ENCODE measurements at regions not wholly inside any gene's neighbourhood (a gene's known extent, or its start where the extent isn't known, plus 50 kb on each side); places are given as distances from the start of the nearest gene placed in this dataset.

DNA sequence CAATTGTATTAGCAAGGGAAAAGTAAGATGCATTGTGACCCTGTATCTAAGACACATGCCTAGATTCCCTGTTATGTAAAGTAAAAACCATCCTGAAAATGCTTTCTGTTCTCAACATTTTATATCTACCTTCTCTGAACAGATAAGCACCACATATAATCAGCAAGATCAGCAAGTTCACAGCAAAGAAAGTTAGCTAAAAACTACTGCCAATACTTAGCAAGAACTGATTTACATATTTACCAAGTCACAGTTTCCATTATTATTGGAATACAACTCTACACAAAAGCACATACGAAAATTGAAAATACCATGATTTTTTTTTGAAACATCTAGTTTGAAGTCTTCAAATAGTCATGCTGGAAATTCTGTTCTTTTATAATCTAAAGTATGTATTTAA lies 1118.1 kb downstream of the TAF11L14 start:
- H3K4me1 ChIP-seq: no peaks in the 10 kb centered on the region
- H3K9me3 ChIP-seq: no peaks in the 10 kb centered on the region
- no peak overlapping the region for H3K4me3 ChIP-seq
- H3K27ac ChIP-seq: no peak overlapping the region
- no peak for TF ChIP-seq POLR2A (IDR thresholded peaks at IDR 0.05)
- TF ChIP-seq, protein P1, sequence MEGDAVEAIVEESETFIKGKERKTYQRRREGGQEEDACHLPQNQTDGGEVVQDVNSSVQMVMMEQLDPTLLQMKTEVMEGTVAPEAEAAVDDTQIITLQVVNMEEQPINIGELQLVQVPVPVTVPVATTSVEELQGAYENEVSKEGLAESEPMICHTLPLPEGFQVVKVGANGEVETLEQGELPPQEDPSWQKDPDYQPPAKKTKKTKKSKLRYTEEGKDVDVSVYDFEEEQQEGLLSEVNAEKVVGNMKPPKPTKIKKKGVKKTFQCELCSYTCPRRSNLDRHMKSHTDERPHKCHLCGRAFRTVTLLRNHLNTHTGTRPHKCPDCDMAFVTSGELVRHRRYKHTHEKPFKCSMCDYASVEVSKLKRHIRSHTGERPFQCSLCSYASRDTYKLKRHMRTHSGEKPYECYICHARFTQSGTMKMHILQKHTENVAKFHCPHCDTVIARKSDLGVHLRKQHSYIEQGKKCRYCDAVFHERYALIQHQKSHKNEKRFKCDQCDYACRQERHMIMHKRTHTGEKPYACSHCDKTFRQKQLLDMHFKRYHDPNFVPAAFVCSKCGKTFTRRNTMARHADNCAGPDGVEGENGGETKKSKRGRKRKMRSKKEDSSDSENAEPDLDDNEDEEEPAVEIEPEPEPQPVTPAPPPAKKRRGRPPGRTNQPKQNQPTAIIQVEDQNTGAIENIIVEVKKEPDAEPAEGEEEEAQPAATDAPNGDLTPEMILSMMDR (IDR thresholded peaks at IDR 0.05 in 4 of 5, conservative IDR thresholded peaks at IDR 0.05 in 1 of 5): no peak
- H3K36me3 ChIP-seq: no peaks in the 10 kb centered on the region
- DNase-seq (no peak), ATAC-seq (no peak)
- no peaks in the 10 kb centered on the region for H3K27me3 ChIP-seq
- in situ Hi-C loops (cut with MboI; ENCODE audit: low sequenced_read_pairs in 4 of 4) (no loop called here), intact Hi-C loops (cut with DNase I; ENCODE audit: low total_unique reads) (no loop called here)

DNA sequence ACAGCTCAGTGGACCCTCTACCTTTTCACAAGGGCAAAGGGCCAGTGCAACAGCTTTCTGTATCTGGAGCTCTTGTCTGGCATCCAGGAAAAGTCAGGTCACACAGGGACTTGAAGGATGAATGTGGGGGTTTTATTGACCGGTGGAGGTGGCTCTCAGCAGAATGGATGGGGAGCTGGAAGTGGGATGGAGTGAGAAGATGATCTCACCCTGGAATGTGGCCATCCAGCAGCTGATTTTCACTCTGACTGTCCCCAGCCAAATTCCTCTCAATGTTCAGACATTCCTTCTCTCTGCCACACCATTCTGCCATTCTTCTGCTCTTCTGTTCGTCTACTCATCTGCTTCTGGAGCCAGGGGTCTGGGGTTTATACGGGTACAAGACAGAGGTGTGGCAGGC lies 1119.9 kb downstream of the TAF11L14 start:
- no peaks in the 10 kb centered on the region for H3K36me3 ChIP-seq
- no peak overlapping the region for H3K27ac ChIP-seq
- ATAC-seq (no peak), DNase-seq (no peak)
- no peak overlapping the region for H3K4me3 ChIP-seq
- in situ Hi-C loops (cut with MboI; ENCODE audit: low sequenced_read_pairs in 4 of 4): no loop called here
- H3K4me1 ChIP-seq: no peaks in the 10 kb centered on the region
- no peaks in the 10 kb centered on the region for H3K27me3 ChIP-seq
- no peaks in the 10 kb centered on the region for H3K9me3 ChIP-seq
- intact Hi-C loops (cut with DNase I; ENCODE audit: low total_unique reads): no loop called here
- TF ChIP-seq POLR2A (IDR thresholded peaks at IDR 0.05): no peak
- TF ChIP-seq, protein P1 (IDR thresholded peaks at IDR 0.05 in 4 of 5, conservative IDR thresholded peaks at IDR 0.05 in 1 of 5): no peak

- H3K4me3 ChIP-seq: no peak overlapping the region
- H3K27ac ChIP-seq: no peak overlapping the region
- in situ Hi-C loops (cut with MboI; ENCODE audit: low sequenced_read_pairs in 4 of 4) (no loop called here), intact Hi-C loops (cut with DNase I; ENCODE audit: low total_unique reads) (no loop called here)
- H3K9me3 ChIP-seq: no peaks in the 10 kb centered on the region
- no peak for TF ChIP-seq POLR2A (IDR thresholded peaks at IDR 0.05)
- TF ChIP-seq, protein P1 (IDR thresholded peaks at IDR 0.05 in 4 of 5, conservative IDR thresholded peaks at IDR 0.05 in 1 of 5): no peak
- H3K4me1 ChIP-seq: no peaks in the 10 kb centered on the region
- no peak for DNase-seq
- no peaks in the 10 kb centered on the region for H3K27me3 ChIP-seq
- ATAC-seq: no peak
- H3K36me3 ChIP-seq: no peaks in the 10 kb centered on the region
These were observed 1127.5 kb downstream of the TAF11L14 start for GRCh38 chr5:18761801-18762200.

DNA sequence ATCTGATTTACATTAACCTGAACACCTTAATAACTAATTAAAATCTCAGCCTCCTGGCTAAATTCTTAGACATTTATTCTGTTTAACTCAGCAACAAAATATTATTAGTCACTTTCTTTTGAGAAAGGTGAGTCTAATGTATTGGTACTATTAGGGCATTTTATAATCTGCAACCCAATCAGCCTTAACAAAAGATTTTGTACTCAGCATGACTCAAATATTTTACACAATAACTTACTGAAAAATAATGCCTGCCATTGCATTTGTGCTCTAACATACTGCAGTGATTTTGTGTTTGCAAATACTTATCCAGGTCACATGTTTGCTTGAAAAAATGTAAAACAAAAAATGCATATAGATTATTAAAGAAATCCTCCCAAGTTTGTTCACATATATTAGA lies 1129.9 kb downstream of the TAF11L14 start:
- TF ChIP-seq POLR2A (IDR thresholded peaks at IDR 0.05): no peak
- TF ChIP-seq, protein P1 (IDR thresholded peaks at IDR 0.05 in 4 of 5, conservative IDR thresholded peaks at IDR 0.05 in 1 of 5): no peak
- ATAC-seq (no peak), DNase-seq (no peak)
- no peaks in the 10 kb centered on the region for H3K9me3 ChIP-seq
- in situ Hi-C loops (cut with MboI; ENCODE audit: low sequenced_read_pairs in 4 of 4) (no loop called here), intact Hi-C loops (cut with DNase I; ENCODE audit: low total_unique reads) (no loop called here)
- H3K27me3 ChIP-seq: no peaks in the 10 kb centered on the region
- H3K36me3 ChIP-seq: no peaks in the 10 kb centered on the region
- H3K27ac ChIP-seq: no peak overlapping the region
- H3K4me3 ChIP-seq: no peak overlapping the region
- no peaks in the 10 kb centered on the region for H3K4me1 ChIP-seq

GRCh38 chr5:18765304-18765703 lies 1131.0 kb downstream of the TAF11L14 start:
- no peaks in the 10 kb centered on the region for H3K27me3 ChIP-seq
- in situ Hi-C loops (cut with MboI; ENCODE audit: low sequenced_read_pairs in 4 of 4) (no loop called here), intact Hi-C loops (cut with DNase I; ENCODE audit: low total_unique reads) (no loop called here)
- DNase-seq (no peak), ATAC-seq (no peak)
- H3K4me3 ChIP-seq: no peak overlapping the region
- no peak for TF ChIP-seq POLR2A (IDR thresholded peaks at IDR 0.05)
- TF ChIP-seq, protein P1 (IDR thresholded peaks at IDR 0.05 in 4 of 5, conservative IDR thresholded peaks at IDR 0.05 in 1 of 5): no peak
- no peak overlapping the region for H3K27ac ChIP-seq
- no peaks in the 10 kb centered on the region for H3K9me3 ChIP-seq
- H3K4me1 ChIP-seq: no peaks in the 10 kb centered on the region
- H3K36me3 ChIP-seq: no peaks in the 10 kb centered on the region
